PC-3 (cell line): ENCODE measurements at regions not wholly inside any gene's neighbourhood (a gene's known extent, or its start where the extent isn't known, plus 50 kb on each side); places are given as distances from the start of the nearest gene placed in this dataset.

Source experiments
- ATAC-seq: fragments of 200-7000 bp; cut with Tn5 transposase; 2 replicates; pipeline ENCODE4 v1.9.1; 2020; ENCODE audit warnings: mild to moderate bottlenecking, moderate library complexity
- BruUV-seq: library from RNA; stranded (reverse); fragments of 400-500 nt; replicated peaks from 2 replicates; lab custom pipeline; 2021; lab: Mats Ljungman, UMichigan
- CTCF ChIA-PET: fragments of 300-600 bp; sonication (Branson Sonifier 250); formaldehyde crosslinking; loops from one replicate; lab custom pipeline; 2022; ENCODE audit warnings: antibody characterized with exemption; lab: Charles Lee
- POLR2A ChIA-PET: fragments of 300-600 bp; sonication (Branson Sonifier 250); formaldehyde crosslinking; loops from one replicate; lab custom pipeline; 2022; ENCODE audit warnings: antibody characterized with exemption; ENCODE audit not compliant: unreplicated experiment; lab: Charles Lee
- DNase-seq: peaks from one replicate; pipeline ENCODE4 v3.0.0-alpha.2; 2015
- H2AFZ ChIP-seq: fragments of 300-600 bp; sonication (generic); 2 replicates; pipeline ENCODE4 v1.6.0; 2016; ENCODE audit warnings: antibody characterized with exemption, low read length
- H3F3A ChIP-seq: fragments of 300-600 bp; sonication (generic); one replicate; pipeline ENCODE4 v1.6.0; 2017; ENCODE audit warnings: antibody characterized with exemption, low read length, control low read depth, mild to moderate bottlenecking; ENCODE audit not compliant: unreplicated experiment
- H3K27ac ChIP-seq: fragments of 300-600 bp; sonication (generic); 2 replicates; pipeline ENCODE4 v1.5.1; 2016; ENCODE audit warnings: mild to moderate bottlenecking, low read length
- H3K27me3 ChIP-seq: fragments of 300-600 bp; sonication (generic); 2 replicates; pipeline ENCODE4 v1.6.1; 2016; ENCODE audit warnings: low read length, mixed read lengths
- H3K36me3 ChIP-seq: fragments of 300-600 bp; sonication (generic); 2 replicates; pipeline ENCODE4 v1.6.1; 2016; ENCODE audit warnings: low read depth, mixed run types, low read length, mixed read lengths
- H3K4me1 ChIP-seq: fragments of 300-600 bp; sonication (generic); 2 replicates; pipeline ENCODE4 v1.5.1; 2016; ENCODE audit warnings: low read length; ENCODE audit not compliant: insufficient read depth
- H3K4me2 ChIP-seq: fragments of 300-600 bp; sonication (generic); 2 replicates; pipeline ENCODE4 v1.6.0; 2016; ENCODE audit warnings: low read length
- H3K4me3 ChIP-seq: fragments of 300-600 bp; sonication (generic); 2 replicates; pipeline ENCODE4 v1.5.1; 2016; ENCODE audit warnings: mild to moderate bottlenecking, low read length, mixed read lengths
- H3K79me2 ChIP-seq: fragments of 300-600 bp; sonication (generic); 2 replicates; pipeline ENCODE4 v1.6.1; 2017; ENCODE audit warnings: low read length, mixed read lengths
- H3K9ac ChIP-seq: fragments of 300-600 bp; sonication (generic); 2 replicates; pipeline ENCODE4 v1.6.0; 2016; ENCODE audit warnings: mild to moderate bottlenecking, low read length
- H3K9me2 ChIP-seq: fragments of 300-600 bp; sonication (generic); replicated peaks from 2 replicates; pipeline ENCODE4 v1.6.1; 2016; ENCODE audit warnings: mixed run types, low read length, mixed read lengths
- H3K9me3 ChIP-seq: fragments of 300-600 bp; sonication (generic); 2 replicates; pipeline ENCODE4 v1.6.1; 2016; ENCODE audit warnings: low read length, mixed read lengths
- H4K20me1 ChIP-seq: fragments of 300-600 bp; sonication (generic); 2 replicates; pipeline ENCODE4 v1.6.1; 2016; ENCODE audit warnings: low read length, mixed read lengths
- EZH2 ChIP-seq: fragments of 300-600 bp; sonication (generic); IDR thresholded peaks from one replicate; pipeline ENCODE4 v1.6.1; 2017; ENCODE audit warnings: antibody characterized with exemption, mild to moderate bottlenecking, low read length; ENCODE audit not compliant: unreplicated experiment
- EZH2phosphoT487 ChIP-seq: fragments of 300-600 bp; sonication (generic); IDR thresholded peaks from 2 replicates; pipeline ENCODE4 v1.6.1; 2018; ENCODE audit warnings: mild to moderate bottlenecking, antibody characterized with exemption, low read length, borderline replicate concordance
- intact Hi-C: fragments of 100-400 bp; cut with micrococcal nuclease; formaldehyde crosslinking; loops from 2 replicates; pipeline ENCODE4 v1.9.0; 2023
- TF ChIP-seq, protein P1 (sequence below): fragments of 300-600 bp; sonication (generic); conservative IDR thresholded peaks from 2 replicates; pipeline ENCODE4 v1.5.1; 2017; ENCODE audit warnings: antibody characterized with exemption, low read depth, mild to moderate bottlenecking, low read length

DNA sequence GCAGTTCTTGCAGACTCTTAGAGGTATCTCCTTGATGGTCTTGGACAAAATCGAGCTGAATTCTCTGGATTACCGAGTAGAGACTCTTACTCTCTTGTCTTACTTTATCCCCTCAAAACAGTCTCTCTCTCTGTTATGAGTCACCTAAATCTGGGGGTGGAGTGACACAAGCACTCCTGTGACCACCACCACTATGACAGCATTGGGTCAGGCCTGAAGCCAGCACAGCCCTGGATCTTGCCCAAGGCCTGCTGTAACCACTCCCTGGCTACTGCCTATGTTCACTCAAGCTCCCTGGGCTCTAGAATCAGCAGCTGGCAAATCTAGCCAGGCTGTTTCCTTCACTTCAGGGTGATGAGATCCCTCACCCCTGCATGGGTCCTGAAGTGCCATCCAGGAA is 662.5 kb downstream of the LUZP2 start:
- no peaks in the 10 kb centered on the region for H3K9me2 ChIP-seq
- ATAC-seq: no peak; the same call in 1 of the 2 replicates
- H3K9ac ChIP-seq: no peak overlapping the region

DNA sequence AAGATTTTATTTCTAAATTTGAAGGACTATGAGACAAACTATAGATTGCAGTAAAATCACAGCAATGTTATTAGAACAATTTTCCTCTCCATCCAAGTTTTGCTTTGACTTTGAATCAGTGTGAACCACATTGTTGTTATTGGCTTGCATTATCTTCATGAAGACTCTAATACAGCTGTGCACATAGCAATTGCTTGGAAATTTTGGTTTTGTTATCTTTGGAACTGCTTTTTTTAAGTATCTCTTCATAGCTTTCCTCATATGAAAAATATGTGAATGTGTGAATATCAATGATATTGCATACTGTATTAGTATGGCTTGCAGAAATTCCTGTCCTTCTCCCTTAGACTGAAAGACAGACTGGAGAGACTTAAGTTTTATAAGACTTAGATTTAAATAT is 666.6 kb downstream of the LUZP2 start:
- H3K4me2 ChIP-seq: no peak overlapping the region
- no peaks in the 10 kb centered on the region for H3K79me2 ChIP-seq
- H3K27ac ChIP-seq: no peak overlapping the region
- no peaks in the 10 kb centered on the region for H3F3A ChIP-seq
- H3K27me3 ChIP-seq: no peaks in the 10 kb centered on the region
- ChIA-PET CTCF (no interaction called here), POLR2A (no interaction called here)
- H3K4me1 ChIP-seq: no peaks in the 10 kb centered on the region
- H3K9me2 ChIP-seq: no peaks in the 10 kb centered on the region
- ATAC-seq (no peak), DNase-seq (no peak)
- no TSS peak for BruUV-seq
- no peak overlapping the region for H3K4me3 ChIP-seq
- H4K20me1 ChIP-seq: no peaks in the 10 kb centered on the region
- no peak overlapping the region for H2AFZ ChIP-seq
- intact Hi-C loops: no loop called here
- no peaks in the 10 kb centered on the region for H3K9me3 ChIP-seq
- H3K36me3 ChIP-seq: no peaks in the 10 kb centered on the region
- TF ChIP-seq EZH2phosphoT487 (no peak), EZH2 (no peak)
- TF ChIP-seq, protein P1, sequence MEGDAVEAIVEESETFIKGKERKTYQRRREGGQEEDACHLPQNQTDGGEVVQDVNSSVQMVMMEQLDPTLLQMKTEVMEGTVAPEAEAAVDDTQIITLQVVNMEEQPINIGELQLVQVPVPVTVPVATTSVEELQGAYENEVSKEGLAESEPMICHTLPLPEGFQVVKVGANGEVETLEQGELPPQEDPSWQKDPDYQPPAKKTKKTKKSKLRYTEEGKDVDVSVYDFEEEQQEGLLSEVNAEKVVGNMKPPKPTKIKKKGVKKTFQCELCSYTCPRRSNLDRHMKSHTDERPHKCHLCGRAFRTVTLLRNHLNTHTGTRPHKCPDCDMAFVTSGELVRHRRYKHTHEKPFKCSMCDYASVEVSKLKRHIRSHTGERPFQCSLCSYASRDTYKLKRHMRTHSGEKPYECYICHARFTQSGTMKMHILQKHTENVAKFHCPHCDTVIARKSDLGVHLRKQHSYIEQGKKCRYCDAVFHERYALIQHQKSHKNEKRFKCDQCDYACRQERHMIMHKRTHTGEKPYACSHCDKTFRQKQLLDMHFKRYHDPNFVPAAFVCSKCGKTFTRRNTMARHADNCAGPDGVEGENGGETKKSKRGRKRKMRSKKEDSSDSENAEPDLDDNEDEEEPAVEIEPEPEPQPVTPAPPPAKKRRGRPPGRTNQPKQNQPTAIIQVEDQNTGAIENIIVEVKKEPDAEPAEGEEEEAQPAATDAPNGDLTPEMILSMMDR: no peak
- no peak overlapping the region for H3K9ac ChIP-seq

More for the DNA sequence above, 662.5 kb downstream of the LUZP2 start:
- DNase-seq: no peak
- Histone ChIP-seq H3K4me3 (no peak overlapping the region), H3K4me2 (no peak overlapping the region), H3K9me3 (no peaks in the 10 kb centered on the region), H2AFZ (no peak overlapping the region), H3K36me3 (no peaks in the 10 kb centered on the region), H3K27me3 (no peaks in the 10 kb centered on the region), H3K79me2 (no peaks in the 10 kb centered on the region), H4K20me1 (no peaks in the 10 kb centered on the region), H3F3A (no peaks in the 10 kb centered on the region), H3K4me1 (no peaks in the 10 kb centered on the region), H3K27ac (no peak overlapping the region)
- POLR2A ChIA-PET: no interaction called here
- no peak for TF ChIP-seq EZH2
- TF ChIP-seq EZH2phosphoT487: no peak
- TF ChIP-seq, protein P1: no peak
- intact Hi-C loops: no loop called here
- no TSS peak for BruUV-seq
- CTCF ChIA-PET: no interaction called here

DNA sequence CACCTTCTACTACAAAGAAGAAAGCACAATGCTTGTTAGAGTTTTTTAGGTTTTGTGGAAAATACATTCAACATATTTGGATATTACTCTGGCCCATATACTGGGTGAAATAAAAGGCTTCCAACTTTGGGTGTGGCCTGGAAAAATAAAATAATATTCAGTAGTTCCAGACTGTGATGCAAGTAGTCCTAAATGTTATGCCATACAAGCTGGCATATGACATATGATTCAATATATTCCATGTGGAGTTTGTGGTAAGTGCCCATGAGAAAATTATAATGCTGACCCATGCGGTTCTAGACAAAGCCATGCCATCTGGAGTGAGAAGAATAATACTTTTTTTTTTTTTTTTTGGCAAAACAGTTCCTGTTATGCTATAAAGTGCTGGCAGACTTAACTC is 683.3 kb downstream of the LUZP2 start:
- Histone ChIP-seq H3K4me3 (no peak overlapping the region), H2AFZ (no peak overlapping the region), H3K4me2 (no peak overlapping the region), H3K27me3 (no peaks in the 10 kb centered on the region), H3F3A (no peaks in the 10 kb centered on the region), H3K36me3 (no peaks in the 10 kb centered on the region), H3K9ac (no peak overlapping the region), H3K27ac (no peak overlapping the region), H4K20me1 (no peaks in the 10 kb centered on the region), H3K9me2 (no peaks in the 10 kb centered on the region), H3K4me1 (no peaks in the 10 kb centered on the region), H3K9me3 (no peaks in the 10 kb centered on the region), H3K79me2 (no peaks in the 10 kb centered on the region)
- TF ChIP-seq, protein P1: no peak
- TF ChIP-seq EZH2phosphoT487: no peak
- no peak for TF ChIP-seq EZH2
- no TSS peak for BruUV-seq
- intact Hi-C loops: no loop called here
- POLR2A ChIA-PET: no interaction called here
- ATAC-seq (no peak), DNase-seq (no peak)
- CTCF ChIA-PET: no interaction called here
